HG02884 (cell line): ENCODE measurements at regions not wholly inside any gene's neighbourhood (a gene's known extent, or its start where the extent isn't known, plus 50 kb on each side); places are given as distances from the start of the nearest gene placed in this dataset.
A peak's percentile ranks its signal among the peaks of the same experiment; 100 is the strongest.

ENCODE experiments used
- ATAC-seq: cut with Tn5 transposase; IDR thresholded peaks from one replicate; pipeline ENCODE4 v1.9.1; 2021; ENCODE audit warnings: mild to moderate bottlenecking, moderate library complexity; ENCODE audit not compliant: unreplicated experiment

- no peak for ATAC-seq
Observed at GRCh38 chr15:25985165-25985564, 122.0 kb upstream of the ATP10A start.

GRCh38 chr15:25982736-25983135 lies 119.6 kb upstream of the ATP10A start:
- ATAC-seq: no peak

GRCh38 chr15:25981114-25981513 lies 118.0 kb upstream of the ATP10A start:
- no peak for ATAC-seq

- no peak for ATAC-seq
Observed at GRCh38 chr15:25972141-25972675, 109.1 kb upstream of the ATP10A start.

DNA sequence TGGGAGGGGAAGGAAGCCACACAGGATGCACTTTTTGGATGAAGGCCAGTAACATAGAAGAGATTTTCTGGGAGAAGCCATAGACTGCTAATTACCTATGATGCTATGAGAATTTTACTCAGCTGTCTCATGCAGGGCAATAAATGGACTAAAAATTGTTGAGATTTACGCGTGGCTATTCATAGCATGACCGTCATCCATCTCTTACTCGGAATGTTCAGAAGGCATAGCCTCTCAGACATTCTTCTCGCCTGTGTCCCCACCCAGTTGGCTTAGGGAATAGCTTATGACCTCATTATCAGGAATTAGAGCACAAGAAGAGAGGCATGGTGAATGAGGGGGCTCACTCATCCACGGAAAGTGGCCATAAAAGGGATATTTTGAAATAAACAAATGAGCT lies 107.9 kb upstream of the ATP10A start:
- ATAC-seq: no peak

GRCh38 chr15:25969886-25970285 lies 106.8 kb upstream of the ATP10A start:
- ATAC-seq: no peak

- ATAC-seq: no peak
Observed at GRCh38 chr15:25967116-25967515, 104.0 kb upstream of the ATP10A start.

DNA sequence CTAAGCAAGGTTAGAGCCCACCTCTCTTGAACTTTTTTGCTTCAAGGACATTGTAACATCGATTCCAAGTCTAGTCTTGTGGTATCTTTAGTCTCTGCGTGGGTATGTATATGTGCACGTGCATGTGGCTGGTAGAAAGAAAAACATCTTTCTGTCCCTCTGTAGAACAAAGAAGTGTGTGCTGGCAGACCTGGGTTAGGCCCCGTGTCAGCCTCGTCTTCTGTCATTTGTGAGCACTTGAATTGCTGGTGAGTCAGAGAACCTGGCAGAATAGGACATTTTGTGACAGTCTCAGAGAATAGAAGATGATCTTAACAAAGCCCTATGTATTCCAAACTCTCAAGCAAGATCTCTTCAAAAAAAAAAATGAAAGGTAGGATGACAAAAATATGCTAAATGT lies 102.2 kb upstream of the ATP10A start:
- no peak for ATAC-seq

- no peak for ATAC-seq
Observed at GRCh38 chr15:25960273-25960672, 97.1 kb upstream of the ATP10A start.

DNA sequence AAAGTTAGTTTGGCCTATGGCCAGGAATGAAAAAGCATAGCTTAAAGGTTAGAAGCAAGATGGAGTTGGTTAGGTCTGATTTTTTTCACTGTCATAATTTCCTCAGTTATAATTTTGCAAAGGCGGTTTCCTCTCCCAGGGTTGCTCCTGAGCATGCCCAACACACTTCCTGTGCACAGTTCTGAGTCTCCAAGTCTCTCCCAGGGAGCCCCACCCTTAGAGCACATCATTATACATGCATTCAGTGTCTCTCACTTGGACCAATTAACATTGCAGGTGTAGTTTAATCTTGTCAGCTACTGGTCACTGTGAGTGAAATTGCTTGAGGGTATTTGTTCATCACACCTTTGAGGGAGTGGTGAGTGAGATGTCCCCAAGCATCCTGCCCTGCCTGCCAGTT lies 96.0 kb upstream of the ATP10A start:
- no peak for ATAC-seq

GRCh38 chr15:25955628-25956027 lies 92.5 kb upstream of the ATP10A start:
- ATAC-seq: no peak

- ATAC-seq: no peak
Observed at GRCh38 chr15:25954398-25954797, 91.3 kb upstream of the ATP10A start.

DNA sequence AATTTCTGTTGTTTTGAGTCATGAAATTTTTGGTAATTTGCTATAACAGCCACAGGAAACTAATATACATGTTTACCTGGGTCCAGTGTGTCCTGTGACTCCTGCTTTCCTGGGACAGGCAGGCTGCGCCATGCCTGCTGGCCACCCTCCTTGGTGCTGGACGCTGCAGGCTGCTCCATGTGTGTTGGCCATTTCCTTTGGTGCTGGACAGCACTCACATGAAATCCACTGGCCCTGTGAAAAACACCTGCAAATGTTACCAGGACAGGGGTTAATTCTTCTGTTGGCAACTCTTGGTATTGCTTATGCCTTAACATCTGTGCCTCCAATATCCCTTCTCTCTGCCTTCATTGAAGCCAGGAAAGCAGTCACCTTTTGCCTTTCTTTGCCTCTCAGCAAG lies 86.9 kb upstream of the ATP10A start:
- no peak for ATAC-seq

GRCh38 chr15:25947323-25948314 lies 84.5 kb upstream of the ATP10A start:
- ATAC-seq: no peak

DNA sequence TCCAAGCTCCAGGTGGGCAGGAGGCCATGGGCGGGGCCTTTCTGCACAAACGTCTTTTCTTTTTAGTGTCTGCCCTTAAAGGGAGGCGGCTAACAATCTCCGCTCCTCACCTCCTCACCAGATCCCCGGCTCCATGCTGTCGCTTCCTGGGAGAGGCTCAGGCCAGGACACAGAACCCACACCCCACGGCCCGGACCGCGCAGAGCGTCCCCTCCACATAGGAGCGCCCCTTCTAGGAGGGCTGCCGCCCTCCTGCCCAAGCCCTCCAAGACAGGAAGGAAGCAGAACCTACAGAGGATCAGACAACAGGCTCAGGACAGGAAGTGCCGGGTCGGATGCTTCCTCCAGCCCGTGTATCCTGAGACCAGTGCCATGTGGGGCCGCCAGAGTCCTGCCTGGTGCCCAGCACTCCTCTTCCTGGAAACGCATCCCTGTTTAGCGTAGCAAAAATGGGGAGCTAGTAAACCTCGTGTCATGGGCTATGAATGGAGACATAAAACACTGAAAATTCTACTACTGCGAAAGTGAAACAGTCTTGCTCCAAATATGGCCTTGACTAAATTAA lies 83.2 kb upstream of the ATP10A start:
- ATAC-seq: no peak

- ATAC-seq: no peak
Observed at GRCh38 chr15:25944386-25944785, 81.3 kb upstream of the ATP10A start.

DNA sequence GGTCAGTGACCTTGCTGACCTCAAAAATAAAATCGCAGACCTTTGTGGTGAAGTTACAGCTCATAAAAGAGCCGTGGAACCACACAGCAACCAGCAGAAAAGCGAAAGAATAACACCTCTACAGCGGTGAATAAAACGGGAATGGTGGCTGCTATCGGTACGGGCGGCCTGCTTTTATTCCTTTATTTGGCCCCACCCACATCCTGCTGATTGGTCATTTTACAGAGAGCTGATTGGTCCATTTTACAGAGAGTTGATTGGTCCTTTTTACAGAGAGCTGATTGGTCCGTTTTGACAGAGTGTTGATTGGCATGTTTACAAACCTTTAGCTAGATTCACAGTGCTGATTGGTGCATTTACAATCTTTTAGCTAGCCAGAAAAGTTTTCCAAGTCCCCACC lies 80.7 kb upstream of the ATP10A start:
- no peak for ATAC-seq

DNA sequence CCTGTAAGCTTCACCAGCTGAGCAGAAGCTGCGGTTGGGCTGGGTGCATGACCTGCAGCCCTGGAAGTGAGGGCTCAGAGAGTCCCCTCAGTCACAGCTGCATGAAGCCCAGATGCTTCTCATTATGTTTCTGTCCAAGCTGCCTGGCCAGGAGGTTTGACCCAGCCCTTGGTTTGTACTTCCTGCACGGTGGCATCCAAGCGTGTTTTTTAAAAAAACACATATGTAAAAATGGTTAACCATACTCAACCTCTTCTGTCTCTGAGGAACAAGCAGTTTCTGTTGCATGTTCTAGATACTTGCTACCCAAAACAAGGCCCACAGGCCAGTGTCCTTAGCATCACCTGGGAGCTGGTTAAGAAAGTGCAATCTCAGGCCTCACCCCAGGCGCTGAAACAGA lies 76.0 kb upstream of the ATP10A start:
- ATAC-seq: peak; percentile 88

- no peak for ATAC-seq
Observed at GRCh38 chr15:25937796-25938195, 74.7 kb upstream of the ATP10A start.

- no peak for ATAC-seq
Observed at GRCh38 chr15:25936004-25936403, 72.9 kb upstream of the ATP10A start.

- peak; percentile 92 for ATAC-seq
Observed at GRCh38 chr15:25933456-25934158, 70.5 kb upstream of the ATP10A start.
